HepG2 (cell line): ENCODE measurements at regions not wholly inside any gene's neighbourhood (a gene's known extent, or its start where the extent isn't known, plus 50 kb on each side); places are given as distances from the start of the nearest gene placed in this dataset.

Source experiments
- DMTF1 ChIP-seq: sonication (generic); formaldehyde crosslinking; IDR thresholded peaks from 2 replicates; pipeline ENCODE4 v1.4.0; 2020; ENCODE audit warnings: mild to moderate bottlenecking, missing genetic modification reagents
- E2F5 ChIP-seq: sonication (generic); formaldehyde crosslinking; conservative IDR thresholded peaks from 2 replicates; pipeline ENCODE4 v1.4.0; 2020; ENCODE audit warnings: missing genetic modification reagents
- ETV6 ChIP-seq: sonication (generic); formaldehyde crosslinking; conservative IDR thresholded peaks from 2 replicates; pipeline ENCODE4 v1.4.0; 2020; ENCODE audit warnings: missing genetic modification reagents
- GLI4 ChIP-seq: sonication (generic); formaldehyde crosslinking; IDR thresholded peaks from 2 replicates; pipeline ENCODE4 v1.5.1; 2020; ENCODE audit warnings: missing genetic modification reagents, mild to moderate bottlenecking, moderate library complexity, borderline replicate concordance
- KLF16 ChIP-seq, 2 experiments: sonication (generic) in 1 of 2; formaldehyde crosslinking in 1 of 2; IDR thresholded peaks; 2 replicates each; pipeline versions ENCODE4 v1.6.1 to v1.8.0; 2016 to 2023; ENCODE audit warnings: missing genetic modification reagents in 2 of 2, missing compliant biosample characterization in 1 of 2
- MXD4 ChIP-seq: IDR thresholded peaks from 2 replicates; pipeline ENCODE4 v1.6.1; 2016; ENCODE audit warnings: mild to moderate bottlenecking, missing biosample characterization, missing genetic modification reagents
- NR3C1 ChIP-seq: sonication (generic); formaldehyde crosslinking; IDR thresholded peaks from 2 replicates; pipeline ENCODE4 v1.4.0; 2020; ENCODE audit warnings: missing genetic modification reagents
- PITX1 ChIP-seq: sonication (generic); formaldehyde crosslinking; IDR thresholded peaks from 2 replicates; pipeline ENCODE4 v1.5.1; 2020; ENCODE audit warnings: mild to moderate bottlenecking, missing genetic modification reagents
- RORA ChIP-seq: sonication (generic); formaldehyde crosslinking; IDR thresholded peaks from 2 replicates; pipeline ENCODE4 v1.5.0; 2020; ENCODE audit warnings: mild to moderate bottlenecking, missing genetic modification reagents, moderate library complexity
- SCMH1 ChIP-seq: sonication (generic); formaldehyde crosslinking; IDR thresholded peaks from 2 replicates; pipeline ENCODE4 v1.9.0; 2021; ENCODE audit warnings: missing genetic modification reagents, mild to moderate bottlenecking, borderline replicate concordance
- ZNF24 ChIP-seq: fragments of 450-650 bp; IDR thresholded peaks from 2 replicates; pipeline ENCODE4 v1.6.1; 2017; ENCODE audit warnings: antibody characterized with exemption, mild to moderate bottlenecking
- ZNF33A ChIP-seq: sonication (generic); formaldehyde crosslinking; IDR thresholded peaks from 2 replicates; pipeline ENCODE4 v1.5.1; 2020; ENCODE audit warnings: missing genetic modification reagents, mild to moderate bottlenecking, moderate library complexity, borderline replicate concordance
- ZSCAN12 ChIP-seq: sonication (generic); formaldehyde crosslinking; IDR thresholded peaks from 2 replicates; pipeline ENCODE4 v1.9.0; 2021; ENCODE audit warnings: mild to moderate bottlenecking, missing genetic modification reagents
- TF ChIP-seq, protein P1 (sequence below): sonication (generic); formaldehyde crosslinking; IDR thresholded peaks from 2 replicates; pipeline ENCODE4 v1.5.0; 2020; ENCODE audit warnings: missing genetic modification reagents
- TF ChIP-seq, protein P2 (sequence below), 2 experiments: sonication (generic) in 1 of 2; formaldehyde crosslinking in 1 of 2; IDR thresholded peaks; 2 replicates each; pipeline versions ENCODE4 v1.5.1 to v1.6.1; 2011 to 2020; ENCODE audit warnings: borderline replicate concordance in 1 of 2, low read depth in 1 of 2, low read length in 1 of 2, mild to moderate bottlenecking in 1 of 2, missing genetic modification reagents in 1 of 2, moderate library complexity in 1 of 2
- TF ChIP-seq, protein P3 (sequence below): sonication (generic); formaldehyde crosslinking; IDR thresholded peaks from 2 replicates; pipeline ENCODE4 v1.5.0; 2020; ENCODE audit warnings: missing genetic modification reagents
- TF ChIP-seq, protein P4 (sequence below): sonication (generic); formaldehyde crosslinking; IDR thresholded peaks from 2 replicates; pipeline ENCODE4 v1.8.0; 2022; ENCODE audit warnings: mild to moderate bottlenecking, missing genetic modification reagents

DNA sequence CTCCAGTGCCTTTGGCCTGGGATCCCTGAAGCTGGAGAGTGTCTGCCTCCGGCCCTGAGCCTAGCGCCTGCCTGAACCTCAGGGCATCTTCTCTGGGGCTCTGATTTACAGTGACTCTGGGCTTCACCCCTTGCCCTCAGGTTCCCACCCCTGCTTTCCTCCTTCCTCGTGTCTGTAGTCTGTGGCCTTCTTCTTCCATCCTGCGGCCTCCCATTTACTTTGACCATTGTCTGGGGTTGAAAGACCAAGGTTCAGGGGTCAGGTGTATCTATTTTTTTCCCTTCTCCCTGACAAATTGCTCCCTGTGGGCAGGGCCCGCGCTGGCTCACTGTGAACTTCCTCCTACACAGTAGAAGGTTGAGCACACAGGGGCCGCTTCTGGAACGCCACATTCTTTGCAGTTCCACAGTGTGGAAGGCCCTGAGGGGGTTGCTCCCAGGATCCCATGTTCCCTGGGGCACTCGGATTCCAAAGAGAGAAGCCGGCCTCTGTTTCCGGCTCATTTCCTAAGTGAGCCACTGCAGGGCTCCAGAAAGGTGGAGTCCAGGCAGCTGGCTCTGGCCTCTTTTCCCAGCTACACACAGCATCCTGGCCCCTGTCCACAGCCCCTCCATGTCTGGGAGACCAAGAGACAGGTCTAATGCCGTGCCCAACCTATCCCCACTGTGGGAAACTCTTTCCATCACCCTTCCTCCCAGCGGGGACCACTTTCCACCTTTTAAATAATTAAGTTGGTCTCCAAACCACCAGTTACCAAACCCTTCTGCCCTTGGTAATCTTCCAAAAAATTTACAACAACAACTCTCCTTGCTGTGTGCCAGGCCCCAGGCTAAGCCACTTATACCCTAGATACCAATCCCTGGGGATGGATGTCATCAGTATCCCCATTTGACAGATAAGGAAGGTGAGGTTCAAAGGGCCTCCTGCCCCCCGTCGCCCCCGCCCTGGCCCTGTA, 140.3 kb upstream of the IER5L start (continued):
- no peak for TF ChIP-seq E2F5 (CRISPR knock-in tag)
- TF ChIP-seq, protein P1, sequence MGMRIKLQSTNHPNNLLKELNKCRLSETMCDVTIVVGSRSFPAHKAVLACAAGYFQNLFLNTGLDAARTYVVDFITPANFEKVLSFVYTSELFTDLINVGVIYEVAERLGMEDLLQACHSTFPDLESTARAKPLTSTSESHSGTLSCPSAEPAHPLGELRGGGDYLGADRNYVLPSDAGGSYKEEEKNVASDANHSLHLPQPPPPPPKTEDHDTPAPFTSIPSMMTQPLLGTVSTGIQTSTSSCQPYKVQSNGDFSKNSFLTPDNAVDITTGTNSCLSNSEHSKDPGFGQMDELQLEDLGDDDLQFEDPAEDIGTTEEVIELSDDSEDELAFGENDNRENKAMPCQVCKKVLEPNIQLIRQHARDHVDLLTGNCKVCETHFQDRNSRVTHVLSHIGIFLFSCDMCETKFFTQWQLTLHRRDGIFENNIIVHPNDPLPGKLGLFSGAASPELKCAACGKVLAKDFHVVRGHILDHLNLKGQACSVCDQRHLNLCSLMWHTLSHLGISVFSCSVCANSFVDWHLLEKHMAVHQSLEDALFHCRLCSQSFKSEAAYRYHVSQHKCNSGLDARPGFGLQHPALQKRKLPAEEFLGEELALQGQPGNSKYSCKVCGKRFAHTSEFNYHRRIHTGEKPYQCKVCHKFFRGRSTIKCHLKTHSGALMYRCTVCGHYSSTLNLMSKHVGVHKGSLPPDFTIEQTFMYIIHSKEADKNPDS: no peak
- no peak for TF ChIP-seq ZNF24
- TF ChIP-seq, protein P2, sequence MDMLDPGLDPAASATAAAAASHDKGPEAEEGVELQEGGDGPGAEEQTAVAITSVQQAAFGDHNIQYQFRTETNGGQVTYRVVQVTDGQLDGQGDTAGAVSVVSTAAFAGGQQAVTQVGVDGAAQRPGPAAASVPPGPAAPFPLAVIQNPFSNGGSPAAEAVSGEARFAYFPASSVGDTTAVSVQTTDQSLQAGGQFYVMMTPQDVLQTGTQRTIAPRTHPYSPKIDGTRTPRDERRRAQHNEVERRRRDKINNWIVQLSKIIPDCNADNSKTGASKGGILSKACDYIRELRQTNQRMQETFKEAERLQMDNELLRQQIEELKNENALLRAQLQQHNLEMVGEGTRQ (IDR thresholded peaks at IDR 0.05; ENCODE audit: low read depth, low read length): no peak
- TF ChIP-seq, protein P2 (CRISPR knock-in tag; IDR thresholded peaks at IDR 0.05; ENCODE audit: borderline replicate concordance): no peak
- TF ChIP-seq RORA (CRISPR knock-in tag): no peak
- TF ChIP-seq ETV6: no peak
- no peak for TF ChIP-seq SCMH1 (CRISPR knock-in tag)
- no peak for TF ChIP-seq DMTF1
- TF ChIP-seq, protein P3, sequence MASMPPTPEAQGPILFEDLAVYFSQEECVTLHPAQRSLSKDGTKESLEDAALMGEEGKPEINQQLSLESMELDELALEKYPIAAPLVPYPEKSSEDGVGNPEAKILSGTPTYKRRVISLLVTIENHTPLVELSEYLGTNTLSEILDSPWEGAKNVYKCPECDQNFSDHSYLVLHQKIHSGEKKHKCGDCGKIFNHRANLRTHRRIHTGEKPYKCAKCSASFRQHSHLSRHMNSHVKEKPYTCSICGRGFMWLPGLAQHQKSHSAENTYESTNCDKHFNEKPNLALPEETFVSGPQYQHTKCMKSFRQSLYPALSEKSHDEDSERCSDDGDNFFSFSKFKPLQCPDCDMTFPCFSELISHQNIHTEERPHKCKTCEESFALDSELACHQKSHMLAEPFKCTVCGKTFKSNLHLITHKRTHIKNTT (CRISPR knock-in tag): no peak
- TF ChIP-seq, protein P4, sequence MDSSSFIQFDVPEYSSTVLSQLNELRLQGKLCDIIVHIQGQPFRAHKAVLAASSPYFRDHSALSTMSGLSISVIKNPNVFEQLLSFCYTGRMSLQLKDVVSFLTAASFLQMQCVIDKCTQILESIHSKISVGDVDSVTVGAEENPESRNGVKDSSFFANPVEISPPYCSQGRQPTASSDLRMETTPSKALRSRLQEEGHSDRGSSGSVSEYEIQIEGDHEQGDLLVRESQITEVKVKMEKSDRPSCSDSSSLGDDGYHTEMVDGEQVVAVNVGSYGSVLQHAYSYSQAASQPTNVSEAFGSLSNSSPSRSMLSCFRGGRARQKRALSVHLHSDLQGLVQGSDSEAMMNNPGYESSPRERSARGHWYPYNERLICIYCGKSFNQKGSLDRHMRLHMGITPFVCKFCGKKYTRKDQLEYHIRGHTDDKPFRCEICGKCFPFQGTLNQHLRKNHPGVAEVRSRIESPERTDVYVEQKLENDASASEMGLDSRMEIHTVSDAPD (CRISPR knock-in tag): no peak
- TF ChIP-seq NR3C1: no peak
- TF ChIP-seq KLF16 (CRISPR knock-in tag; IDR thresholded peaks at IDR 0.05): no peak
- no peak for TF ChIP-seq GLI4
- no peak for TF ChIP-seq MXD4
- TF ChIP-seq ZNF33A (CRISPR knock-in tag): no peak
- TF ChIP-seq PITX1 (CRISPR knock-in tag): no peak
- TF ChIP-seq ZSCAN12: no peak
